ENCODE measurements at regions not wholly inside any gene's neighbourhood (a gene's known extent, or its start where the extent isn't known, plus 50 kb on each side); places are given as distances from the start of the nearest gene placed in this dataset.

GRCh38 chr17:5747964-5748363 is 163.7 kb upstream of the NLRP1 start:
- Histone ChIP-seq H3K4me1 (replicated peaks; ENCODE audit: insufficient read depth) (no peaks in the 10 kb centered on the region), H3K27ac (no peak overlapping the region), H3K27me3 (ENCODE audit: insufficient read depth, low read depth) (peaks cover 53% of the 10 kb centered on the region), H3K9me2 (ENCODE audit: insufficient read depth) (no peaks in the 10 kb centered on the region), H2AFZ (no peak overlapping the region), H3K9me3 (ENCODE audit: insufficient read depth, low read depth) (no peaks in the 10 kb centered on the region), H3K4me2 (no peak overlapping the region), H3K4me3 (no peak overlapping the region), H3F3A (ENCODE audit: insufficient read depth, low read depth) (no peaks in the 10 kb centered on the region), H4K20me1 (ENCODE audit: insufficient read depth) (no peaks in the 10 kb centered on the region), H3K79me2 (ENCODE audit: low read depth) (no peaks in the 10 kb centered on the region), H3K36me3 (ENCODE audit: low read depth) (no peaks in the 10 kb centered on the region)
- DNase-seq = no peak
- intact Hi-C loops (cut with micrococcal nuclease; ENCODE audit: unreplicated experiment) = no loop called here
- ChIA-PET CTCF (no interaction called here), POLR2A (ENCODE audit: unreplicated experiment) (no interaction called here)
- BruUV-seq (replicated peaks) = no TSS peak
- TF ChIP-seq EZH2 (IDR thresholded peaks at IDR 0.05; ENCODE audit: low read depth) (no peak), CTCF (conservative IDR thresholded peaks at IDR 0.05) (no peak)

- Histone ChIP-seq H2AFZ (no peak overlapping the region), H3K9me2 (ENCODE audit: insufficient read depth) (no peaks in the 10 kb centered on the region), H3K79me2 (ENCODE audit: low read depth) (no peaks in the 10 kb centered on the region), H3F3A (ENCODE audit: insufficient read depth, low read depth) (no peaks in the 10 kb centered on the region), H3K36me3 (ENCODE audit: low read depth) (no peaks in the 10 kb centered on the region), H3K9me3 (ENCODE audit: insufficient read depth, low read depth) (no peaks in the 10 kb centered on the region), H3K4me2 (no peak overlapping the region), H3K4me3 (no peak overlapping the region), H3K4me1 (replicated peaks; ENCODE audit: insufficient read depth) (no peaks in the 10 kb centered on the region), H4K20me1 (ENCODE audit: insufficient read depth) (no peaks in the 10 kb centered on the region), H3K27ac (no peak overlapping the region), H3K27me3 (ENCODE audit: insufficient read depth, low read depth) (peaks cover 86% of the 10 kb centered on the region)
- BruUV-seq (replicated peaks) = no TSS peak
- intact Hi-C loops (cut with micrococcal nuclease; ENCODE audit: unreplicated experiment) = no loop called here
- TF ChIP-seq EZH2 (IDR thresholded peaks at IDR 0.05; ENCODE audit: low read depth) (no peak), CTCF (conservative IDR thresholded peaks at IDR 0.05) (no peak)
- ChIA-PET POLR2A (ENCODE audit: unreplicated experiment) (no interaction called here), CTCF (no interaction called here)
- DNase-seq = no peak
Observed at GRCh38 chr17:5753421-5753820, 169.1 kb upstream of the NLRP1 start.

GRCh38 chr17:5757314-5757907 is 173.1 kb upstream of the NLRP1 start:
- Histone ChIP-seq H3K36me3 (ENCODE audit: low read depth) (no peaks in the 10 kb centered on the region), H3K9me3 (ENCODE audit: insufficient read depth, low read depth) (no peaks in the 10 kb centered on the region), H2AFZ (no peak overlapping the region), H3K27ac (no peak overlapping the region), H3K27me3 (ENCODE audit: insufficient read depth, low read depth) (peaks cover 90% of the 10 kb centered on the region), H3K79me2 (ENCODE audit: low read depth) (no peaks in the 10 kb centered on the region), H3K4me3 (no peak overlapping the region), H3K4me1 (replicated peaks; ENCODE audit: insufficient read depth) (no peaks in the 10 kb centered on the region), H3K9me2 (ENCODE audit: insufficient read depth) (no peaks in the 10 kb centered on the region), H4K20me1 (ENCODE audit: insufficient read depth) (no peaks in the 10 kb centered on the region), H3F3A (ENCODE audit: insufficient read depth, low read depth) (no peaks in the 10 kb centered on the region), H3K4me2 (no peak overlapping the region)
- ChIA-PET POLR2A (ENCODE audit: unreplicated experiment) (no interaction called here), CTCF (no interaction called here)
- no peak for DNase-seq
- TF ChIP-seq EZH2 (IDR thresholded peaks at IDR 0.05; ENCODE audit: low read depth) (no peak), CTCF (conservative IDR thresholded peaks at IDR 0.05) (no peak)
- no TSS peak for BruUV-seq (replicated peaks)
- intact Hi-C loops (cut with micrococcal nuclease; ENCODE audit: unreplicated experiment) = no loop called here
